ENCODE measurements at regions not wholly inside any gene's neighbourhood (a gene's known extent, or its start where the extent isn't known, plus 50 kb on each side); places are given as distances from the start of the nearest gene placed in this dataset.

- Histone ChIP-seq H3K36me3 (ENCODE audit: control insufficient read depth in 2 of 2, extremely low read depth in 1 of 2, insufficient read depth in 2 of 2, low read length in 2 of 2) (no peaks in the 10 kb centered on the region), H3K4me2 (ENCODE audit: control insufficient read depth, extremely low read depth, insufficient read depth, low read depth, low read length) (no peak overlapping the region), H3K9me1 (ENCODE audit: control insufficient read depth, extremely low read depth, insufficient read depth, low read length) (no peaks in the 10 kb centered on the region), H3K79me2 (ENCODE audit: control insufficient read depth, insufficient read depth, low read length) (no peaks in the 10 kb centered on the region), H3K27me3 (ENCODE audit: control insufficient read depth, extremely low read depth, insufficient read depth, low read length) (no peaks in the 10 kb centered on the region), H3K27ac (ENCODE audit: control insufficient read depth, insufficient read depth, low read length) (no peak overlapping the region), H3K4me3 (ENCODE audit: control insufficient read depth in 2 of 3, extremely low read depth in 1 of 3, insufficient read depth in 2 of 3, low read depth in 1 of 3, low read length in 3 of 3) (no peak overlapping the region), H3K4me1 (ENCODE audit: control insufficient read depth, extremely low read depth, insufficient read depth, low read length) (no peaks in the 10 kb centered on the region), H4K20me1 (ENCODE audit: control insufficient read depth, extremely low read depth, insufficient read depth, low read length) (no peaks in the 10 kb centered on the region), H2AFZ (ENCODE audit: control insufficient read depth, low read length) (no peak overlapping the region), H3K9me3 (ENCODE audit: control insufficient read depth, low read depth, low read length) (no peaks in the 10 kb centered on the region), H3K9ac (ENCODE audit: control insufficient read depth, extremely low read depth, insufficient read depth, low read length) (no peak overlapping the region)
- dilution Hi-C loops (cut with MboI; ENCODE audit: extremely low pct_ligation_motif_present, low sequenced_read_pairs), result no loop called here
- DNase-seq (ENCODE audit: low read depth, low spot score) (no peak), FAIRE-seq (no peak)
- TF ChIP-seq EZH2 (IDR thresholded peaks at IDR 0.05; ENCODE audit: low read length) (no peak), CTCF (optimal IDR thresholded peaks at IDR 0.05 in 1 of 3, IDR thresholded peaks at IDR 0.05 in 1 of 3, conservative IDR thresholded peaks at IDR 0.05 in 1 of 3; ENCODE audit: extremely low read depth in 1 of 3, insufficient read depth in 2 of 3, low read length in 3 of 3) (no peak)
These were observed 265.3 kb downstream of the MRPL39 start for GRCh38 chr21:25341981-25342380.

GRCh38 chr21:25338415-25338814 lies 268.9 kb downstream of the MRPL39 start:
- DNase-seq (ENCODE audit: low read depth, low spot score) (no peak), FAIRE-seq (no peak)
- Histone ChIP-seq H3K4me3 (ENCODE audit: control insufficient read depth in 2 of 3, extremely low read depth in 1 of 3, insufficient read depth in 2 of 3, low read depth in 1 of 3, low read length in 3 of 3) (no peak overlapping the region), H3K9ac (ENCODE audit: control insufficient read depth, extremely low read depth, insufficient read depth, low read length) (no peak overlapping the region), H3K4me1 (ENCODE audit: control insufficient read depth, extremely low read depth, insufficient read depth, low read length) (no peaks in the 10 kb centered on the region), H3K4me2 (ENCODE audit: control insufficient read depth, extremely low read depth, insufficient read depth, low read depth, low read length) (no peak overlapping the region), H3K9me3 (ENCODE audit: control insufficient read depth, low read depth, low read length) (no peaks in the 10 kb centered on the region), H3K27me3 (ENCODE audit: control insufficient read depth, extremely low read depth, insufficient read depth, low read length) (no peaks in the 10 kb centered on the region), H3K9me1 (ENCODE audit: control insufficient read depth, extremely low read depth, insufficient read depth, low read length) (no peaks in the 10 kb centered on the region), H2AFZ (ENCODE audit: control insufficient read depth, low read length) (no peak overlapping the region), H4K20me1 (ENCODE audit: control insufficient read depth, extremely low read depth, insufficient read depth, low read length) (no peaks in the 10 kb centered on the region), H3K79me2 (ENCODE audit: control insufficient read depth, insufficient read depth, low read length) (no peaks in the 10 kb centered on the region), H3K36me3 (ENCODE audit: control insufficient read depth in 2 of 2, extremely low read depth in 1 of 2, insufficient read depth in 2 of 2, low read length in 2 of 2) (no peaks in the 10 kb centered on the region), H3K27ac (ENCODE audit: control insufficient read depth, insufficient read depth, low read length) (no peak overlapping the region)
- no peak for TF ChIP-seq CTCF (optimal IDR thresholded peaks at IDR 0.05 in 1 of 3, IDR thresholded peaks at IDR 0.05 in 1 of 3, conservative IDR thresholded peaks at IDR 0.05 in 1 of 3; ENCODE audit: extremely low read depth in 1 of 3, insufficient read depth in 2 of 3, low read length in 3 of 3)
- no peak for TF ChIP-seq EZH2 (IDR thresholded peaks at IDR 0.05; ENCODE audit: low read length)
- dilution Hi-C loops (cut with MboI; ENCODE audit: extremely low pct_ligation_motif_present, low sequenced_read_pairs), result no loop called here

All from keratinocyte (primary cell).